CD4-positive, alpha-beta T cell (primary cell): ENCODE measurements at regions not wholly inside any gene's neighbourhood (a gene's known extent, or its start where the extent isn't known, plus 50 kb on each side); places are given as distances from the start of the nearest gene placed in this dataset.

Experiments
- ATAC-seq: fragments of 200-7000 bp; cut with Tn5 transposase; one replicate; pipeline ENCODE4 v1.10.0; 2022; ENCODE audit warnings: mild to moderate bottlenecking; ENCODE audit not compliant: poor library complexity
- CTCF ChIA-PET: fragments of 350-600 bp; sonication (Branson Sonifier 250); formaldehyde crosslinking; loops from one replicate; lab custom pipeline; 2021; ENCODE audit warnings: antibody characterized with exemption, inconsistent platforms; lab: Charles Lee
- POLR2A ChIA-PET: fragments of 350-600 bp; sonication (Branson Sonifier 250); formaldehyde crosslinking; loops from one replicate; lab custom pipeline; 2021; ENCODE audit warnings: antibody characterized with exemption, inconsistent platforms; lab: Charles Lee
- DNase-seq, 14 experiments: peaks; one replicate each; pipeline ENCODE4 v3.0.0-alpha.2; 2013 to 2020; ENCODE audit warnings: mixed read lengths in 2 of 14
- H3K27ac ChIP-seq, 2 donors: one replicate each; pipeline versions ENCODE4 v1.5.1 to v1.7.0; 2013; ENCODE audit warnings: low read length in 2 of 2, low read depth in 1 of 2, mild to moderate bottlenecking in 1 of 2
- H3K27me3 ChIP-seq, 2 experiments: 1 replicate in 1 of 2; 2 replicates in 1 of 2; pipeline versions ENCODE4 v1.6.1 to v1.7.0; 2013; ENCODE audit warnings: low read length in 2 of 2, control low read depth in 1 of 2, mild to moderate bottlenecking in 1 of 2, moderate library complexity in 1 of 2; ENCODE audit not compliant: insufficient read depth in 2 of 2, control insufficient read depth in 1 of 2
- H3K36me3 ChIP-seq: one replicate; pipeline ENCODE4 v1.6.1; 2013; ENCODE audit warnings: low read length, control low read depth; ENCODE audit not compliant: insufficient read depth
- H3K4me1 ChIP-seq: one replicate; pipeline ENCODE4 v1.6.1; 2013; ENCODE audit warnings: low read length, control low read depth; ENCODE audit not compliant: insufficient read depth
- H3K4me3 ChIP-seq: one replicate; pipeline ENCODE4 v1.5.1; 2013; ENCODE audit warnings: mild to moderate bottlenecking, low read length, moderate library complexity
- H3K9me3 ChIP-seq, 2 experiments: 1 replicate in 1 of 2; 2 replicates in 1 of 2; pipeline versions ENCODE4 v1.6.1 to v1.7.0; 2013; ENCODE audit warnings: low read length in 2 of 2, mild to moderate bottlenecking in 2 of 2, control low read depth in 1 of 2, moderate library complexity in 1 of 2; ENCODE audit not compliant: control insufficient read depth in 1 of 2, insufficient read depth in 1 of 2
- H3K27ac Mint-ChIP-seq: one replicate; pipeline ENCODE4 v1.8.0; 2020; ENCODE audit warnings: mixed read lengths
- H3K27me3 Mint-ChIP-seq: one replicate; pipeline ENCODE4 v1.8.0; 2021; ENCODE audit warnings: mixed read lengths
- H3K36me3 Mint-ChIP-seq: one replicate; pipeline ENCODE4 v1.8.0; 2021; ENCODE audit warnings: low read depth, mixed read lengths
- H3K4me1 Mint-ChIP-seq: one replicate; pipeline ENCODE4 v1.8.0; 2021; ENCODE audit warnings: low read depth, mixed read lengths
- H3K4me3 Mint-ChIP-seq: one replicate; pipeline ENCODE4 v1.8.0; 2020; ENCODE audit warnings: mild to moderate bottlenecking, mixed read lengths
- H3K9me3 Mint-ChIP-seq: one replicate; pipeline ENCODE4 v1.8.0; 2020; ENCODE audit warnings: mixed read lengths
- CTCF ChIP-seq: fragments of 200-600 bp; IDR thresholded peaks from one replicate; pipeline ENCODE4 v1.8.0; 2022; ENCODE audit warnings: antibody characterized with exemption, mild to moderate bottlenecking
- intact Hi-C, 2 experiments: fragments of 100-400 bp; cut with DNase I in 1 of 2; cut with micrococcal nuclease in 1 of 2; formaldehyde crosslinking; loops; one replicate each; pipeline versions ENCODE4 v1.15.1 to v1.9.0; 2023 to 2025; cut with DNase I, micrococcal nuclease

- no peaks in the 10 kb centered on the region for H3K36me3 Mint-ChIP-seq
- intact Hi-C loops: no loop called here
- H3K36me3 ChIP-seq: no peaks in the 10 kb centered on the region
- no peaks in the 10 kb centered on the region for H3K4me1 Mint-ChIP-seq
- H3K4me3 ChIP-seq: no peak overlapping the region
- no peak overlapping the region for H3K4me3 Mint-ChIP-seq
- H3K27ac ChIP-seq: no peak overlapping the region
- H3K9me3 ChIP-seq: peaks cover 0 to 9% of the 10 kb centered on the region in 2 experiments
- DNase-seq (no peak), ATAC-seq (no peak)
- no peak overlapping the region for H3K27ac Mint-ChIP-seq
- ChIA-PET POLR2A (no interaction called here), CTCF (no interaction called here)
- H3K27me3 ChIP-seq: no peaks in the 10 kb centered on the region
- no peaks in the 10 kb centered on the region for H3K4me1 ChIP-seq
- H3K9me3 Mint-ChIP-seq: no peaks in the 10 kb centered on the region
- H3K27me3 Mint-ChIP-seq: no peaks in the 10 kb centered on the region
- TF ChIP-seq CTCF: no peak
Measured at GRCh38 chr2:67670747-67671183, 273.6 kb downstream of the ETAA1 start.

- Mint-ChIP-seq H3K4me1 (no peaks in the 10 kb centered on the region), H3K9me3 (no peaks in the 10 kb centered on the region), H3K36me3 (no peaks in the 10 kb centered on the region), H3K27me3 (no peaks in the 10 kb centered on the region), H3K27ac (no peak overlapping the region), H3K4me3 (no peak overlapping the region)
- H3K4me1 ChIP-seq: no peaks in the 10 kb centered on the region
- H3K4me3 ChIP-seq: no peak overlapping the region
- TF ChIP-seq CTCF: no peak
- DNase-seq: no peak
- no peak for ATAC-seq
- peaks cover 0 to 9% of the 10 kb centered on the region in 2 experiments for H3K9me3 ChIP-seq
- H3K27ac ChIP-seq: no peak overlapping the region
- H3K27me3 ChIP-seq: no peaks in the 10 kb centered on the region
- intact Hi-C loops: no loop called here
- ChIA-PET CTCF (no interaction called here), POLR2A (no interaction called here)
- no peaks in the 10 kb centered on the region for H3K36me3 ChIP-seq
Measured at GRCh38 chr2:67671464-67672450, 274.6 kb downstream of the ETAA1 start.

GRCh38 chr2:67674668-67675067, 277.5 kb downstream of the ETAA1 start:
- intact Hi-C loops: no loop called here
- CTCF ChIA-PET: no interaction called here
- DNase-seq (no peak), ATAC-seq (no peak)
- Mint-ChIP-seq H3K4me1 (no peaks in the 10 kb centered on the region), H3K27ac (no peak overlapping the region), H3K27me3 (no peaks in the 10 kb centered on the region), H3K9me3 (no peaks in the 10 kb centered on the region), H3K36me3 (no peaks in the 10 kb centered on the region), H3K4me3 (no peak overlapping the region)
- POLR2A ChIA-PET: no interaction called here
- Histone ChIP-seq H3K4me3 (no peak overlapping the region), H3K4me1 (no peaks in the 10 kb centered on the region), H3K27me3 (no peaks in the 10 kb centered on the region), H3K27ac (no peak overlapping the region), H3K9me3 (peaks cover 0 to 9% of the 10 kb centered on the region in 2 experiments), H3K36me3 (no peaks in the 10 kb centered on the region)
- no peak for TF ChIP-seq CTCF
